Dedifferentiated amniotic fluid mesenchymal stem cell (primary cell): ENCODE measurements at regions not wholly inside any gene's neighbourhood (a gene's known extent, or its start where the extent isn't known, plus 50 kb on each side); places are given as distances from the start of the nearest gene placed in this dataset.
"Not testable (repeated sequence)": the region's sequence is repeated elsewhere in the genome, so short reads cannot be mapped to it uniquely, and the experiment has no call there.

Experiments
- DNase-seq: peaks from one replicate; pipeline ENCODE4 v3.0.0-alpha.2; 2016; ENCODE audit errors: extremely low spot score

DNA sequence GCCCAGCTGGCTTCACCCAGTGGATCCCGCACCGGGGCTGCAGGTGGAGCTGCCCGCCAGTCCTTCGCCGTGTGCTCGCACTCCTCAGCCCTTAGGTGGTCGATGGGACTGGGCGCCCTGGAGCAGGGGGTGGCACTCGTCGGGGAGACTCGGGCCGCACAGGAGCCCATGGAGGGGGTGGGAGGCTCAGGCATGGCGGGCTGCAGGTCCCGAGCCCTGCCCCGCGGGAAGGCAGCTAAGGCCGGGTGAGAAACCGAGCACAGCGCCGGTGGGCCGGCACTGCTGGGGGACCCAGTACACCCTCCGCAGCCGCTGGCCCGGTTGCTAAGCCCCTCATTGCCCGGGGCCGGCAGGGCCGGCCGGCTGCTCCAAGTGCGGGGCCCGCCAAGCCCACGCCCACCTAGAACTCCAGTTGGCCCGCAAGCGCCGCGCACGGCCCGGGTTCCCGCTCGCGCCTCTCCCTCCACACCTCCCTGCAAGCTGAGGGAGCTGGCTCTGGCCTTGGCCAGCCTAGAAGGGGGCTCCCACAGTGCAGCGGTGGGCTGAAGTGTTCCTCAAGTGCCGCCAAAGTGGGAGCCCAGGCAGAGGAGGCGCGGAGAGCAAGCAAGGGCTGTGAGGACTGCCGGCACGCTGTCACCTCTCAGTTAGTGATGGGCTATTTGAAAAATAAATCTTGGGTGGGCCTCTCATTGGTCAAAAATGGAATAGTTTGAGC is 411.2 kb upstream of the NOX3 start:
- not testable (repeated sequence) for DNase-seq

DNA sequence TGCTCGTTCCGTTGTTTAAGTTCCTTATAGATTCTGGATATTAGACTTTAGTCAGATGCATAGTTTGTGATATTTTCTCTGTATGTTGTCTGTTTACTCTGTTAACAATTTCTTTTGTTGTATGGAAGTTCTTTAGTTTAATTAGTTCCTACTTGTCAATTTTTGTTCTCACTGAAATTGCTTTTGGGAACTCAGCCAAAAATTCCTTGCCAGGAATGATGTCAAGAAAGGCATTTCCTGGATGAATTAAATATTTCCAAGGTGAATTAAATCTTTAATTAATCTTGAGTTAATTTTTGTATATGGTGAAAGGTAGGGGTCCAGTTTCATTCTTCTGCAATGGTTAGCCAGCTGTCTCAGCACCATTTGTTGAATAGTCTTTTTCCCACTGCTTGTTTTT is 406.2 kb upstream of the NOX3 start:
- DNase-seq: no peak

DNA sequence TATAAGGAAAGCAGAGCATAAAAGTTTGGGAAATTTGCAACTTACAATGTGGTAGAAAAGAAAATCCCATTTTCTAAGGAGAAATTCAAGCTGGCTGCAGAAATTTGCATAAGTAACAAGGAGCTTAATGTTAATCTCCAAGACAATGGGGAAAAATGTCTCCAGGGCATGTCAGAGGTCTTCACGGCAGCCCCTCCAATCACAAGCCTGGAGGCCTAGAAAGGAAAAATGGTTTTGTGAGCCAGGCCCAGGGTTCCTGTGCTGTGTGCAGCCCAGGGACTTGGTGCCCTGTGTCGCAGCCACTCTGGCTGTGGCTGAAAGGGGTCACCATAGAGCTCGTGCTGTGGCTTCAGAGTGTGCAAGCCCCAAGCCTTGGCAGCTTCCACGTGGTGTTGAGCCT is 403.3 kb upstream of the NOX3 start:
- DNase-seq: not testable (repeated sequence)

DNA sequence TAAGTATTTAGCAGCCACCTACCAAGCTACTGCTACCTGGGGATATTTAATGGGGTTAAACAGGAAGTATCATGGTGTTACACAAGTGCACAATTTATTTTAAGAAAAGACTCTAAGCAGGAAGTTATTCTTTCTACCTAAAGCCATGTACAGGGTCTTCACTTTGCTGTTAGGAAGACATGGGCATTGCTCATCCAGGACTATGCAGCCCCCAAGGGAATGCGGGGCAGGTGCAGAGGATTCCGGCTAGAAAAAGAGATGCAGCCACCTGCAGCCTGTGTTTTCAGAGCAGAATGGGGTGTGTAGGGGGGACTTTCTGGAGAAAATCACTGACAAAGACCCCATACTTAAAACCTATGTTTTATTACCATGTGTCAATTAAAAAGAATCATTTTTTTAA is 399.1 kb upstream of the NOX3 start:
- DNase-seq: no peak

DNA sequence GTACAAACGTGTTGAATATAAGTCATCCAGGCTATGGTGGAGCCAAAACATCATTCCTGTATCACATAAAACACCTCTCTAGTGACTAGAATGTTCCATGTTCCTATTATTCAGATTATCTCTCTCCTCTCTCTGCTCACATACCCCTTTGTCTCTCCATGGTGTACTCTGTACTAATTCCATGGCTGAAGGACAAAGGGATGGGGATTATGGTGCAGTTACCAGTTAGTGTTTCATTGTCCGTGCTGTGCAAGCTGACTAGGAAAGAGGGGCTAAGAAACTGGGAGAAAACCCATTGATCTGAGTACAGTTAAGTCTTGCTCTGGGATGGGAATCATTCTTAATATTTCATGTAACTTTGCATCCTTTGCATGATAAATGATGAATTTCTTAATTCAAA is 397.4 kb upstream of the NOX3 start:
- no peak for DNase-seq

DNA sequence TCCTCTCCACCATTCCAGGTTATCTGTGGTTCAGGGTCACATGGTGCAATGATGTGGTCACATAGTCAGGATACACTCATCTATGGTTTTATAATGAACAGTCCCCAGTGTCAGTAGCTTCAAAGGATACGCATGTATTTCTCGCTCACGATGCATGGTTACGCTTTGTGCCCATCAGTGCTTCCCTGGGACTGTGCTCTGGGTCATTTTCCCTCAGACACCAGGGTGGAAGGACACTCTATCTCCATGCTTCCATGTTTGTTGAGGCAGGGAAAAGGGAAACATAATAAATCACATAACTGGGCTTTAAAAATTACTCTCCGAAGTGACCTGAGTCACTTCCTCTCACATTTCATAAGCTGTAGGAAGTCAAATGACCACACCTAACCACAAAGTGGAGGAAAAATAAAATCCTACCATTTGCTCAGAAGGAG is 394.8 kb upstream of the NOX3 start:
- no peak for DNase-seq

DNA sequence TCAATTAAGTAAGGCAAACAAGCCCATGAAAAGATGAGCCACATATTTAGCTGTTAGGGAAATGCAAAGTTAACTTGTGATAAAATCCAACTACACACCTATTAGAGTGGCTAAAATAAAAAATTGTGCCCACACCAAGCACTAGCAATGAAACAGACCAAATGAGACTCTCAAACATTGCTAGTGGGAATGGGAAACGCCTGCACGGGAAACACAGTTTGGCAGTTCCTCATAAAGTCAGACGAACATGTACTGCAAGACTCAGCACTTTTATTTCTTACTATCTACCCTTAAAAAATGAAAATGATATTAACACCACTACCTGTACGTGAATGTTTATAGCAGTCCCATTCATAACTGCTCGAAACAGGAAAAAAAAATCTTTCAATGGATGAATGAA is 392.1 kb upstream of the NOX3 start:
- DNase-seq: no peak

DNA sequence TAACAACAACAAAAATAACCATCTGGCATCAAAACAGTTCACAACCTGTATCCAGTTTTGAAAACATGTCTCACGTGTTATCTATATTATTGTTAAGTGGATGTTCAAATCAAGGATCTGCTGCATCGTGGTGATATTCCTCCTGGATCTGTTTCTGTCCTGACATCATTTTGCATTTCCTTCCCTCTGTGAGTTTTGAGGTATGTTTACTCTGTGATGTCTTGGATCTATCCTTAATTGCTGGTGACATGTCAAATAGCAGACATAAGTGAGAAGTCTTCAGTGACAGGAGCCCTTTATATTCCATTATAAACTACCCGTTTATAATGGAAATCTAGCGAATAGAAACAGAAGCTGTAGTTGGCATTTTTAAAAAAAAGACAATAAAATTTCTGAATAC is 381.8 kb upstream of the NOX3 start:
- no peak for DNase-seq

DNA sequence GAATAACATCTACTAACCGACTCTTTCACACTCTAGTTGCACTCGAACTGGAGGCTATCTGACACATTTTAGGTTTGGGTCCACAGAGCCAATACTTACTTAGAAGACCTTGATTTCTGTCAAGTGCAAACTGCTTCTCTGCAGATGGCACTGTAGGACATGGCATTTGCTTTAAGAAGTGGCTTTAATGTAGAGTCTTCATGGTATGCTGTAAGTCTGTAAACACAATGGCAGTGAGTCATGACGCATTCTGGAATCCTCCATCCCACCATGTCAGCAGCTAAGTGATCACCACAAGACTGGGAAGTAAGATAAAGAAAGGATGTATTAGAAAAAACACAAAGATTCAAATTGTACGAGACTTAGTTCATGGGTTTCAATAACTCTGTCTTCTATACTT is 377.0 kb upstream of the NOX3 start:
- DNase-seq: no peak

DNA sequence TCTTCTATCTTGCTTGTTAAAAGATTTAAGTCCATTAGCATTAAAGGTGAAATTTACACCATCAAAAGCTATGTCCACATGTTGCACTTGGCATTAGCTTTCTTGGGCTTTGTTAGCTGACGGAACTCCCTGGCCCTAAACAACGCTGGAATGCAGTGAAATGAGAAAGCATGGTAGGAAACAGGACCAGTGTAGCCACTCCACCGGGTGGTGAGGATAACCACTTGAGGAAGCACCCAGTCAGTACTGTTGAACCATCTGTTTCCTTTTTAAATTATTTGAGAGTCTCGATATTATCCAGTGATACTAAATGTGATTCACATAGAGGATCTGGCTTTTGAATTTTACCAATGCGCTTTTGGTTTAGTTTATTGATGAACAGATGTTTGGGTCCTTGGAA is 374.9 kb upstream of the NOX3 start:
- no peak for DNase-seq

DNA sequence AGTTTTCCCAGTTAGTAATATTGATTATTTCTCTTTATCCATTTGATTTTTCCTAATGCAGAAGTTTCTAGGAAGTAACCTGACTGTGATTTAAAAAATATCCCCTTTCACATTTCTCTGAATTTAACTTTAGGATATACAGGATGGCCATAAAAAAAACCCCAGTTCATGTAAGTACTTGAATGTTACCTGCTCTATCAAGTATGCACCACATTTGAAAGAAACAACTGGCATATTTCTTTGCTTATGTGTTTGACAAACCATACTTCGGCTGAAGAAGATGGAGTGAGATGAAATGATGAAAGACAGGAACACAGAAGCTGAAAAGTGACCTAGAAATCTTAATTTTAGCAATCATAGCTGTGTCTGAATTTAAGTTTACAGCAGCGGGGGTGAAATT is 374.0 kb upstream of the NOX3 start:
- DNase-seq: no peak

DNA sequence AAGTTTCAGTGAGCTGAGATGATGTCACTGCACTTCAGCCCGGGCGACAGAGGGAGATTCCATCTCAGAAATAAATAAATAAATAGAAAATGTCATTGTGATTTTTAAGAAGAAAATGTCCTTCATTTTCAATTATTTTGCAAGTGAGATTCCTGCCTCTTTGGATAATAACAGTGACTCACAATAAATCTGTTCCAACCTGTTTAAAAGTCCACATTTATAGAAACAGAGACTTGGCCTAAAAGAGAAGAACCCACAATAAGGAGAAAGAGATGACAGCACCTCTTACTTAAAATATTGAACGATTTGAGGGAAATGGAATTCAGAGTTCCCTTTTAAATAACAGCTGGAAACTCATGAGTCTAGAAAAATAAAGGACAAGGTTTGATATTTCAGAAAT is 373.4 kb upstream of the NOX3 start:
- DNase-seq: no peak

DNA sequence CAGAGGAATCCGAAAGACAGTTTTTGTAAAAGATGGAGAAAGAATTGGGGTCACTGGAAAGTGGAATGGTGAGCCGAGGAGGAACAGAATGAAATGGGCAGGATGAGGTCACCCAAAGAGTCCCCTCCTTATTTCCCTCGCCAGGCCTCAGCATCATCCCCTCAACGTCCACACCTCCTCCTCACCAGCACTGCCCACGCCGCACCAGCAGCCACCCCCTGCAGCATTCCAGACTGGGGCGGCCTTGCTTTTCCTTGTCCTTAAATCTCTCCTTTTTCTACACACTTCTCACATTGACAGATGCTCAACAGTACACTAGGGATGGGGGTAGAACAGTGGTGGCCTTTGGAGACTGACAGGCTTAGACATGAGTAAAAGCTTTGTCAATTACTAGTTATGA is 363.1 kb upstream of the NOX3 start:
- DNase-seq: no peak

DNA sequence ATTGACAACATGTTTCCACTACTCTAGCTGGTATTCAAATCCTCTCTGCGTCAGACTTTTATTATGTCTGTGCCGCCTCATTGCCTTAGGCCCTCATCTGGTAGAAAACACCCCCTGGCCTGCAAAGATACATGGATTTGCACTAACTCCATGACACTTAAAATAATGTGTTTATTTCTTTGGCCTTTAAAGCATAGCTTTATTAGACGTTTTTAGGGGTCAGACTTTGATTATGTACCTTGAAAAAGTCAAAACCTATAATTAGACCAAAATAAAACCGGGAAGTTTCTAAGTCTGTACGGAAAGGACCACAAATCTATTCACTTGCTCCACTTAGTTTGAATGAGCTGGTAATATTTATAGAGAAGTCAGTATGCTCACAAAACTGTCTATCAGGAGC is 357.9 kb upstream of the NOX3 start:
- no peak for DNase-seq

DNA sequence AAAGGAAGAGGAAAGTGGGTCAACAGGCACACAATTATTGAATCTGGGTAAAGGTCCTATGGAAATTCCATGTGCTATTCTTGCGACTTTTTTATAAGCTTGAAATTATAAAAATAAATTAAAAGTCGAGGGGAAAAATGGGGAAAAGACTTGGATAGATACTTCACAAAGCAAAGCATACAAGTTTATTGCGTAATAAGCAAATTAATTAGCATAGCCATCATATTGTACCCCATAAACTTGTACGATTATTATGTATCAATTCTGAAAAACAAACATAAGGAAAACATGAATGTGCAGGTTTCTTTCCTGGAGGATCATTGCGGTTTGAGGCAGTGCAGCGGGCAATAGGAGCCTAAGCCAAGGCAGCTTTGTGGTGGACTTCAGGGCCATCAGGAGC is 351.6 kb upstream of the NOX3 start:
- no peak for DNase-seq

DNA sequence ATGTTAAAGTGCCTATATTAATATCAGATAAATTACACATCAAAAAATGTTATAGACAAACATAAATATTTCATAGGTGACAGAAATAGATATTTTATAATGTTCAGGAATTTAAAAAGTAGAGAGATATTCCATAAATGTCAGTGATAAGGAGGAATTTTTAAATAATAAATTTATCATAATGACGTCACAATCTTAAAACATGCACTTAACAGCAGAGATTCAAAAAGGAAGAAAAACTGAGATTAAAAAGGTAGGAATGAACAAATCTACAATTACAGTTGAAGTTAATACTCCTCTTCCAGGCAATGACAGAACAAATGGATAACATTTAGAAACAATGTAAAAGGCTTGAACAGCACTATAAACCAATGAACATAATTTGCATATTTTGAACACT is 345.4 kb upstream of the NOX3 start:
- no peak for DNase-seq

DNA sequence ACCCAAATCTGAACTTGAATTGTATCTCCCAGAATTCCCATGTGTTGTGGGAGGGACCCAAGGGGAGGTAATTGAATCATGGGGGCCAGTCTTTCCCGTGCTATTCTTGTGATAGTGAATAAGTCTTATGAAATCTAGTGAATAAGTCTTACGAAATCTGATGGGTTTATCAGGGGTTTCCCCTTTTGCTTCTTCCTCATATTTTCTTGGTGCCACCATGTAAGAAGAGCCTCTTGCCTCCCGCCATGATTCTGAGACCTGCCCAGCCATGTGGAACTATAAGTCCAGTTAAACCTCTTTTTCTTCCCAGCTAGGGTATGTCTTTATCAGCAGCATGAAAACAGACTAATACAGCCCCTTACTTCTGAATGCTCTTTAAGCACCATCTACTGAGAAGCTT is 343.2 kb upstream of the NOX3 start:
- DNase-seq: not testable (repeated sequence)

DNA sequence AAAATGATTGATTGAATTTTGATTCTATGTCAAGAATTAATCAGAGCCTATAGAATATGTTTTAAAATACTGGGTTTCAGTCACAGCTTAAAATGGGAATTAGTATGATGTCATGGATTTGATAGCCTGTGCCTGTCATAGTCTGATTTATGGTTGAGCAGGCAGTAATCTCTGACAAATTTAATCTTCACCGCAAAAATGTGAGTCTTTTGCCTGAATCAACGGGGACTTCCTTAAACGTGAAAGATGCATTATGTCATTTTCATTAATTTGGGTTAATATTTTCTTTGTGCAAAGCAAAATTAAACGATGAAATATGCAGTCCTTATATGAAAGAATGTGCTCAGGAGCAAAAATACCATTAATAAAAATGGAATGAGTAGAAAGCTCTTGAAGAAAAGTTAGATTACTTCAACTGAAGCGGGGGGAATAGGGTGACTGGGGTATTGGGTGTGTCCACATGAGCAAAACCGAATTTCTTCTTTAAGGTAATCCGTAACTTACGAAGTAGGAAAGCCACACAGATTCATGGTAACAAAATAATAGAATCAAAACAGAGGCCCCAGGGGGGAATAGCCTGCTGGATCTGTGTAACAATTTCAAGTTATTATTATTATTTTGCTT is 339.6 kb upstream of the NOX3 start:
- DNase-seq: no peak

DNA sequence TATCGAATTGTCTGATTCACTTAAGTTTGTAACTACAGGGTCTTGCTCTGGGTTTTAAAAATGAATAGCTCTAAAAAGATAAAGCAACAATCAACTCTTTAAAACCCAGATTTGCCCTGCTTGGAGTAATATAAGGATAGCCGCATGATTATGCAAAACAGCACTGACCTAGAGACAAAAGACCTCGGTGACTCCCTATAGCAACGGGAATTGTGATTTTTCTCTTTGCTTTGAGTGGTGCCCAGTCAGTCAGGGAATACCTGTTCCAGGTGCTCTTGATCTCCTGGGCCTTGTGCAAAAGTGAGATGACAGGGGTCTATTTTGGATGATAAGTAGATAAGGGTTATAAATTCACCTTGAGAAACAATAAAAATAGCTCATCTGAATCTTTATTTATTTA is 336.3 kb upstream of the NOX3 start:
- DNase-seq: no peak

DNA sequence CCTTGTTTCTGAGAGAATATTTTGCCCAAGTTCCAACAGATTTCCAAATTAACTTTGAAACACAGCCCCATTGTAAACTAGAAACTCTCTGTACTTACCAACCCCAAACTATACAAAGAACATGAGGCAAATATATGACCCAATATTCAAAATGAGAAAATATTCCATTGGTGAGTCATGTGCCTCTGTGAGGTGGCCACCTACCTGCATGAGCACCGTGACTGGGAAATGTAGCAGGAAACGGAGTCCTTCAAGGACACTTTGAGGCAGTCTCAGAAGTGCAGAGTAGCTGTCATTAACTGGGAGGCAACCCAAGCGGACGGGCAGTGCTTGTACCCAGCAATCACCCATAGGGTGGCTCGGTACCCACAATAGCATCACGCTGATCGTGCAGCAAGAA is 335.5 kb upstream of the NOX3 start:
- DNase-seq: no peak

DNA sequence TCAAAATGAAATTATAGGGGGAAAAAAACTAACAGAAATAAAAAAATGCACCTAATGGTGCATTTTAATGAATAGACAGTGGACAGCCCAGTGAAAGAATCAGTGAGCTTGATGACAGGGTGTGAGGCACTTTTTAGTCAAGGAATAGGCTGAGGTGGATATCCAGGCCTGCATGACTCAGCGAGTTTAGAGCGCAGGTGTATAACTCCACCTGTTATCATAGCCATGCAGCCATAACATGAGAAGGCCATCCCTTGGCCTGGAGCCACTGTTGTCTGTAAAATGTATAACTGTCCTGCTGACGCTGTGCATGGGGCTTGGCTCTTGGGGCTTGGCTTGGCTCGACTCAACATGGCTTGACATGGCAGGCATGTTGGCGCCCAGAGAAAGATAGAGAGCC is 331.5 kb upstream of the NOX3 start:
- DNase-seq: no peak

DNA sequence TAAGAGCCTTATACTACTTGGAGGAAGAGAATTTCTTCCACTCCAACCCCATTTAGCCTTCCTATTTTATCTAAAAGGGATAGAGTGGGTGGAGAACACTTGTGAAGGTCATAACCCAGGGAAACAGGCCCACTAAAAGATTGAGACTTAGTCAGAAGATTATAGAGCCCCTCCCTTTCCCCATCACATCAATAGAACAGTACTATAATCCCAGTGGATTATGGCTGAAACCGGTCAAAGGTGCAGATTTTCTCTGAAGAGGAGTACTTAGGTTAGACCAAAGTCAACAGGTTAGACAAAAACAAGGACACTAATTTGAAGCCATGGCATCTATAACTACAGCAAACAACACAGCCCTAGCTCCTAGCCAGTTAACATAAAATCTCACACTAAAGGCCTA is 330.9 kb upstream of the NOX3 start:
- DNase-seq: no peak

DNA sequence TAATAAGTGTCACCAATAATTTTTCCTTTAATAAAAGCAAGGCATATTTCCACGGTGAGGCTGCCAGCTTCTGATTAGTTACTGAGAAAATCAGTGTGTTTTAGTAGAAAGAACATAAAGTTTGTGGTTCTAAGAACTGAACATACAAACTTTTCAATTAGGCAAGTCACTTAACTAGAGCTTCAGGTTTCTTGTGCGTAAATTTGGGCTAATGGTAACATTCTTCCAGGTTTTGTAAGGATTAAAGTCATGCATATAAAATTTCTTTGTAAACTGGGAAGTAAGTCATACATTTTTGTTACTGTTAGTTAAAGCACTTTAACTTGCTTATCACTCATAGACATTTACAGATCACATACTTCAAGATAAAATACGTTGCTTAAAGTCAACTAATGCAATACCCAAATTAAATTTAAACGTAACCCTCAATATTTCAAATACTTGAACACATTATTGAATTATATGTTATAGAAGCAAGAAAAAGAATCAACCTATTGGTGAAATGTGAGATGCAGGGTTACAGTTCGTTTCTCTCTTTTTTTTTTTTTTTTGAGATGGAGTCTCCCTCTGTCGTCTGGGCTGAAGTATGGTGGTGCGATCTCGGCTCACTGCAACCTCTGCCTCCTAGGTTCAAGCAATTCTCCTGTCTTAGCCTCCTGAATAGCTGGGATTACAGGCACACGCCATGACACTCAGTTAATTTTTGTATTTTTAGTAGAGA is 327.3 kb upstream of the NOX3 start:
- DNase-seq: peak; percentile 62
